ENCODE measurements at regions not wholly inside any gene's neighbourhood (a gene's known extent, or its start where the extent isn't known, plus 50 kb on each side); places are given as distances from the start of the nearest gene placed in this dataset.

DNA sequence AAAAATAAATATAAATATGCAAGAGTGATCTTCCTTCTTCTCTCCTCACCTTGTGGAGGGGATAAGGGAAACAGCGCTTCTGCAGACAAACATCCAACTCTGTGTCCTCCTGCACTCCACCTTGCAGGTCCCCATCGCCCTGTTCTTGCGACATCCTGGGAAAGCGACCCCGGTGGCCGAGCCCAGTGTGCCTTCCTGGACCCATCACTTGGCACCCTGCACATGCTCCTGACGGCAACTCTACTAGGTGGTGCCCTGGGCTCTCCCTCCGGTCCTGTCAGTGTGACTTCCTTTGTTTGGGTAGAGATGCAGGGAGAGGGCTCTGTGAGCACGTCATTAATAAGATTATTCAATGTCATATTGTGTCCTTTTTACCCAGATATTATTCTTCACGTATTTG lies 266.0 kb upstream of the ADAMTS16 start:
- DNase-seq (ENCODE audit: low spot score) = no peak
- no peaks in the 10 kb centered on the region for H3K27me3 Mint-ChIP-seq
- no peaks in the 10 kb centered on the region for H3K9me3 Mint-ChIP-seq
- no peak overlapping the region for H3K27ac Mint-ChIP-seq
- no peak overlapping the region for H3K4me3 Mint-ChIP-seq
- no peak for ATAC-seq
- H3K4me1 Mint-ChIP-seq (ENCODE audit: low read depth in 2 of 2) = no peaks in the 10 kb centered on the region
- no peaks in the 10 kb centered on the region for H3K36me3 Mint-ChIP-seq

DNA sequence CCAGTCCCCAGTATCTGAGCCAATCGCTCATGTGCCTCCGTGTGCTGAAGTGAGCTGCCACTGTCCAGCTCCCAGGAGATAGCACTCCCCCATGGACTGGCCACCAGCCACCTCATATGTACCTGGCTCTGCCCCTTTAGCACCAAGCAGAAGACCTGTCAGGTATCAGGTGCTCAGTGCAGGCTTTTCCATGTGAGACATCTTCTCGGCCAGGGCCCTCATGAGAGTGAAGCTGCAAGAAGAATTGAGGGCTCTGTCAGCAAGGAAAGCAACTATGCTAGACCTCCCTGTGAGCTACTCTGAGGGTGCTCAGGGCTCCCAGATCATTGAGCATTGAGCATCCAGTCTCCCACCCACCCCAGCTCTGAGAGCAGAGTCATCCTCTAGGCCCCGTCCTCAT lies 264.2 kb upstream of the ADAMTS16 start:
- Mint-ChIP-seq H3K36me3 (no peaks in the 10 kb centered on the region), H3K4me3 (no peak overlapping the region), H3K9me3 (no peaks in the 10 kb centered on the region), H3K4me1 (ENCODE audit: low read depth in 2 of 2) (no peaks in the 10 kb centered on the region), H3K27me3 (no peaks in the 10 kb centered on the region), H3K27ac (no peak overlapping the region)
- ATAC-seq = no peak
- DNase-seq (ENCODE audit: low spot score) = no peak

DNA sequence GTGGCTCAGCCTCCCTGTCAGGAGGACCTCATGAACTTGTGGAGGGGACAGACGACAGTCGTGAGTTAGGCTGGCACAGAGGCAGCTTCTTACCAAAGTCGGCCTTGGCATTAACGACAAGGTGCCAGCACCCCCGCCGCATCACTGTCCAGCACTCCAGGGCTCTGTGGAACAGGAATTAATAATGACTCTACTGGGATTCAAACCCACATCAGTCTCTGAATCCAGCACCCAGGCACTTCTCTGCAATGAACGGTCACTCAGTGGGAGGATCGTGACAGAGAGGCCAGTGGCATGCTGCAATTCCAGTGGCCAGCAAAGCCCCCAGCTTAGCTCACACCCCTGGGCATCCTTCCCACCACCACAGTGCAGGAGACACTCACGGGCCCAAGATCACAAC lies 263.3 kb upstream of the ADAMTS16 start:
- no peak for DNase-seq (ENCODE audit: low spot score)
- H3K9me3 Mint-ChIP-seq = no peaks in the 10 kb centered on the region
- no peak for ATAC-seq
- H3K36me3 Mint-ChIP-seq = no peaks in the 10 kb centered on the region
- H3K4me3 Mint-ChIP-seq = no peak overlapping the region
- no peaks in the 10 kb centered on the region for H3K27me3 Mint-ChIP-seq
- no peaks in the 10 kb centered on the region for H3K4me1 Mint-ChIP-seq (ENCODE audit: low read depth in 2 of 2)
- no peak overlapping the region for H3K27ac Mint-ChIP-seq

DNA sequence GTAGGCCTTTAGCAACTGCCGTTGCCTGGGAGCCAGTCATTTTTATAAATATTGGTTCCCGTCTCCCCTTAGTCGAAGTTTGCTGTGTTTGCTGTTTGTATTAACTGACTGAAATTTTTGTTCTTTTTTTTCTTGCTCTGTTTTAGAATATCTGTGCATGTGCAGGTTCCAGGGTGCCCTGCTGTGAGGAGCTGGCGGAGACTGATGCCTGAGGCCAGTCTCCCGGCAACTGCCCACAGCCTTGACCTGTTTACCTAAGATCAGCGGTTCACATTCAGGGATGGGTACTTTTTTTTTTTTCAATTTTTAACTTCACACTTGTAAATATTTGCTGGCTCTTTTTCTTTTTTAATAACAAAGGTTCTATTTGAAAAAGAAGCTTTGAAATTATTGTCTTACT lies 262.6 kb upstream of the ADAMTS16 start:
- no peaks in the 10 kb centered on the region for H3K9me3 Mint-ChIP-seq
- no peak overlapping the region for H3K27ac Mint-ChIP-seq
- H3K4me3 Mint-ChIP-seq = no peak overlapping the region
- DNase-seq (ENCODE audit: low spot score) = no peak
- H3K27me3 Mint-ChIP-seq = no peaks in the 10 kb centered on the region
- H3K36me3 Mint-ChIP-seq = no peaks in the 10 kb centered on the region
- no peaks in the 10 kb centered on the region for H3K4me1 Mint-ChIP-seq (ENCODE audit: low read depth in 2 of 2)
- no peak for ATAC-seq

DNA sequence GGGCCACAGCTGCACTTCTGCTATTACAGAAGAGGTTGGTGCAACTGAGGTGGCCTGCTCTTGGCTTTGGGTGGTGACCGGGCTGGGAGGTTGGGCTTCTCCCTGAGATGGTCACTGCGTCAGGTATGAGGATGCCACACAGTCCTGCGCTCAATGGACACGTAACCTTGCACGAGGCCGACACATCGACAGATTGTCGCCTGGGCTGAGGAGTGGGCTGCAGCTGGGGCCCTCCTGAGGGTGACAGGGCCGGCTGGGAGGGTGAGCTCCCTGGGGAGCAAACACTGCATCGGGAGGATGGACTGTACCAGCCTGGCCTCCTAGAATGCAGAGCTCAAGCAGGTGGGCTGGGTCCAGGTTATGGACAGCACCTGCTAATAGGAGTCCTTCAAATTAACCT lies 261.1 kb upstream of the ADAMTS16 start:
- DNase-seq (ENCODE audit: low spot score) (no peak), ATAC-seq (no peak)
- Mint-ChIP-seq H3K27me3 (no peaks in the 10 kb centered on the region), H3K27ac (no peak overlapping the region), H3K4me3 (no peak overlapping the region), H3K36me3 (no peaks in the 10 kb centered on the region), H3K4me1 (ENCODE audit: low read depth in 2 of 2) (no peaks in the 10 kb centered on the region), H3K9me3 (no peaks in the 10 kb centered on the region)

DNA sequence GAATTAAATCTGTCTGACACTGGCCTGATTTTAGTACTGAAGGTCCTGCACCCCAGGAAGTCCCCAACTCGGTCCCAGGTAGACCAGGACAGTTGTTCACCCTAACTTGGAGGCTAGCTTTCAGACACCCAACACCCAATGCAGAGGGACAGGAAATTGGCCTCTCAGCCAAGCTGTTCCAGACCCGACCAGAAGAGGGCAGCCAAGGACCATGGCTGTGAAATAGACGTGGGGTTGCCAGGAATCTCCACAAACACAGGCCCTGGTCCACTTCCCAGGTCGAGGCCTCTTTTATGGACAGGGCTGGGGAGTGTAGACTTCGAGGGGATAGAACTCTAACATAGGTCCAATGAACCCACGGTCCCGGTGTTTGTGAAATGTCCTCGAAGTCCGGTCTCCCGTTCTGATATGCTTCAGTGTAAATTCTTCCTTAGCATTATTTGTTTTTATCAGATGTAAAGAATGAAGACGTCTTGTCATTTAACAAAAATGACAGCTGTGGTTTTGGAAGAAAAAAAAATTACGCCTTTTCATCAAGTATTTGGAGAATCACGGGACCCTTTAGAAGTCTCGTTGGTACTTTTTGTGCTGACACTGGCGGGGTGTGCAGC lies 260.3 kb upstream of the ADAMTS16 start:
- H3K27me3 Mint-ChIP-seq = no peaks in the 10 kb centered on the region
- H3K4me1 Mint-ChIP-seq (ENCODE audit: low read depth in 2 of 2) = no peaks in the 10 kb centered on the region
- DNase-seq (ENCODE audit: low spot score) (no peak), ATAC-seq (no peak)
- no peaks in the 10 kb centered on the region for H3K36me3 Mint-ChIP-seq
- H3K9me3 Mint-ChIP-seq = no peaks in the 10 kb centered on the region
- no peak overlapping the region for H3K4me3 Mint-ChIP-seq
- no peak overlapping the region for H3K27ac Mint-ChIP-seq

DNA sequence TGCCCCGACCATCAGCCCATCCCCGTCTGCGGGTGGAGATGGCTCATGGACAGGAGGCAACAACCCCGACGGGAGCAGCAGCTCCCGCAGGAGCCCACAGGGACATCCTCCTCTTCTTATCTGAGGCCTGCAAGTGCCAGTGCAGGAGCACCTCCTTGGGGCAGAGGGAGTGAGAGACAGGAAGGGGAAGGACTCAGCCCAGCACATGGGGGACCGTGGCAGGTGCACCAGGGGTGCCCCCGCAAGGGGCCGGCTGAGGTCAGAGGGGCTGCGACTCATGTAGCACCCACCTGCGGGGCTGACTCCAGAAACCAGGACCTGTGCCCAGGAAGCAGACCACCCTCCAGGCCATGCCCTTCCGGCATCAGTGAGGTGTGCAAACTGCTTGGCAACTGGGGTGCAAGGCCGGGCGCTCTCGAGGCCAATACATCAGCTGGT lies 259.8 kb upstream of the ADAMTS16 start:
- Mint-ChIP-seq H3K27ac (no peak overlapping the region), H3K4me3 (no peak overlapping the region)

DNA sequence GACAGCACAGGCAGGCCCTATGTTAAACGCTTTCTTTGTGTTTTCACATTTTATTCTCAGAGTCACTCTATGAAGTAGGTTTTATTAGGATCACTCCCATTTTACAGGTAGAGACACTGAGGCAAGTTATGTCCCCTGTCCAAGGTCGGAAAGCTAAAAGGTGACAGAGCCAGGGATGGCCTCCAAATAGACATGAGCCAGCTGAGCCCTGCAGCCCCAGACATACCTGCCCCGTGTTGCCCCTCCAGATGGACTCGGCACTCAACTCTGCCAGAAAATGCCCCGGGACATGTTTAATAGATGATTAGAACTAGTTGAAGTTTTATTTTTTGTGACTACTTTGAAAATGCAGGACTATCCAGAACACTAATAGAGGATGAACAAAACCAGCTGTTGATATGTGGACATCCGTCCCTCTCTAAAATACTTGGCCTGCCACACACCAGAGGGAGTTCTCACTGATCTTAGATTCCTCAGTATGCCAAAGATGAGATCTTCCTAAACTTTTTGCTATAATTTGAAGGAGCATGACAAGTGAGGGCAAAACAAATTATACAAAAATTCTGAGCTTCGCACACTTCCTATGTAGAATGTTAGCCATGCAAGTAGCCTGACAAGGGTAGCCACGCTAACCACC lies 258.6 kb upstream of the ADAMTS16 start:
- no peak overlapping the region for H3K4me3 Mint-ChIP-seq

More for the DNA sequence above, 259.8 kb upstream of the ADAMTS16 start:
- H3K27me3 Mint-ChIP-seq = no peaks in the 10 kb centered on the region
- no peak for ATAC-seq
- no peaks in the 10 kb centered on the region for H3K9me3 Mint-ChIP-seq
- no peak for DNase-seq (ENCODE audit: low spot score)
- no peaks in the 10 kb centered on the region for H3K4me1 Mint-ChIP-seq (ENCODE audit: low read depth in 2 of 2)
- H3K36me3 Mint-ChIP-seq = no peaks in the 10 kb centered on the region

DNA sequence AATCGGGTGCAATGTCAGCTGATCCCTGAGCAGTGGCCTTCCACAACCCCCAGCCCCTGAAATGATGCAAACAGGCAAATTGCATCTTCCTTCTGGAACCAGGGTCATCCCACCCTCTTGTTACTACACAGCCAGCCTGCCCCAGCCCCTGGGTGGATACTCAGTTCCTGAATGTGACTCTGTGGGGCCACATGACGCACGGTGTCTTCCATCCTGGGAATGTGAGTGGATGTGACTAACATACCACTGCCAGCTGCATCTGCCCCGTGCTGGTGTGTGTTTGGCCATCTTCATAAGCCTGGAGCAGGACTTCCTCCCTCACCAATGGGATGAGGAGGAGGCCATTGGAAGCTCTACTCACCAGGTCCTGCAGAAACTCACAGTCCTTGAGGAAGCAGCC lies 257.9 kb upstream of the ADAMTS16 start:
- no peak overlapping the region for H3K27ac Mint-ChIP-seq
- no peak for ATAC-seq
- H3K36me3 Mint-ChIP-seq = no peaks in the 10 kb centered on the region
- H3K4me1 Mint-ChIP-seq (ENCODE audit: low read depth in 2 of 2) = no peaks in the 10 kb centered on the region
- no peaks in the 10 kb centered on the region for H3K9me3 Mint-ChIP-seq
- DNase-seq (ENCODE audit: low spot score) = no peak
- no peaks in the 10 kb centered on the region for H3K27me3 Mint-ChIP-seq
- no peak overlapping the region for H3K4me3 Mint-ChIP-seq

More for the DNA sequence above, 258.6 kb upstream of the ADAMTS16 start:
- Mint-ChIP-seq H3K4me1 (ENCODE audit: low read depth in 2 of 2) (no peaks in the 10 kb centered on the region), H3K27me3 (no peaks in the 10 kb centered on the region), H3K9me3 (no peaks in the 10 kb centered on the region), H3K36me3 (no peaks in the 10 kb centered on the region), H3K27ac (no peak overlapping the region)
- no peak for DNase-seq (ENCODE audit: low spot score)
- ATAC-seq = no peak

DNA sequence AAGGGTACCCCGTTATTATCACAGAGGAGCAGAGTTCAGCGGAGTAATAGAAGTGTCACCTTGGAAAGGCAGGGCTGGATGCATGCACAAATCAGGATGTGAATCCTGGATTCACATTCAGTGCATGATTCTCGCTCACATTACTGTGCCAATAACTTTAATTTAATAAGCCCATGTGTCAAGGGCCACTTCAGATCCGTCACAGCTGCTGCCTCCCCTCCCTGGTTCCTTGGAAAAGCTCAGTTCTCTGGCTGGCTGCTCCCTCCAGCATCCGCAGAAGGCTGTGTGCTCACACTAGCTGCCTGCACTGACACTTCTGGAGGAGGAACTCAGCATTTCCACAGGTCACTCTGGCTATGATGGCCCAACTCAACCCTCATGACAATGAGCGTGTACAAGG lies 256.8 kb upstream of the ADAMTS16 start:
- no peak overlapping the region for H3K4me3 Mint-ChIP-seq
- H3K4me1 Mint-ChIP-seq (ENCODE audit: low read depth in 2 of 2) = no peaks in the 10 kb centered on the region
- H3K9me3 Mint-ChIP-seq = no peaks in the 10 kb centered on the region
- DNase-seq (ENCODE audit: low spot score) (no peak), ATAC-seq (no peak)
- no peak overlapping the region for H3K27ac Mint-ChIP-seq
- no peaks in the 10 kb centered on the region for H3K36me3 Mint-ChIP-seq
- no peaks in the 10 kb centered on the region for H3K27me3 Mint-ChIP-seq

DNA sequence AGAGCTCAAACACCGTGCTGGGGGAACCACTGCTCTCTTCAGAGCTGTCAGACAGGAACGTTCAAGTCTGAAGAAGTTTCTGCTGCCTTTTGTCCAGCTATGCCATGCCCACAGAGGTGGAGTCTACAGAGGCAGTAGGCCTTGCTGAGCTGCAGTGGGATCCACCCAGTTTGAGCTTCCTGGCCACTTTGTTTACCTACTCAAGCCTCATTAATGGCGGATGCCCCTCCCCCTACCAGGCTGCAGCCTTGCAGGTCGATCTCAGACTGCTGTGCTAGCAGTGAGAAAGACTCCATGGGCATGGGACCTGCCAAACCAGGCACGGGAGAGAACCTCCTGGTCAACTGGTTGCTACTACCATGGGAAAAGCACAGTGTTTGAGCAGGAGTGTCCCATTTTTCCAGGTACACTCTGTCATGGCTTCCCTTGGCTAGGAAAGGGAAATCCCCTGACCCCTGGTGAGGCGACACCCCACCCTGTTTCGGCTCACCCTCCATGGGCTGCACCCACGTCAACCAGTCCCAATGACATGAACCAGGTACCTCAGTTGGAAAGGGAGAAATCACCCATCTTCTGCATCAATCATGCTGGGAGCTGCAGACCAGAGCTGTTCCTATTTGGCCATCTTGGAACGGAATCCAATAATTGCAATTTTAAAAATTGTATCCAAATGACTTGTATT lies 246.9 kb upstream of the ADAMTS16 start:
- peaks cover 22% of the 10 kb centered on the region for H3K9me3 Mint-ChIP-seq
- no peaks in the 10 kb centered on the region for H3K36me3 Mint-ChIP-seq
- no peaks in the 10 kb centered on the region for H3K27me3 Mint-ChIP-seq
- ATAC-seq = no peak
- no peak for DNase-seq (ENCODE audit: low spot score)
- no peak overlapping the region for H3K4me3 Mint-ChIP-seq
- no peak overlapping the region for H3K27ac Mint-ChIP-seq
- no peaks in the 10 kb centered on the region for H3K4me1 Mint-ChIP-seq (ENCODE audit: low read depth in 2 of 2)

DNA sequence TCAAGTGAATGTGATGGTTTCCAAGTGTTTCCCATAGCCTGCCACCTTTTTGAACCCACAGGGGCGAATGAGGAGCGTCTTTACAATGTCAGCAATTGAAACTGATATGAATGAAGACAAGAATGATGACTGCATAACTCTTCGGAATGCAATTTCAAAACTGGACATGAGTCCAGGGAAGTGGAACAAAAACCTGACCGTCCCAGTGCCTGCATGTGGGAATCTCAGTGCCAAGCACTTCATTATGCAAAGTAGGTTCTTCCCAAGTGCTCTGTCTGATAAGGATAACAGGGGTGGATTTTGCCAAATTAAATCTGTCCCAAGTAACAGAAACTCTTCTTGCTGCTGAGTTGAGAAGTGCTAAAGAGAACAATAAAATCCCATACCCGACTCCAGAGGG lies 243.8 kb upstream of the ADAMTS16 start:
- ATAC-seq = no peak
- no peaks in the 10 kb centered on the region for H3K27me3 Mint-ChIP-seq

DNA sequence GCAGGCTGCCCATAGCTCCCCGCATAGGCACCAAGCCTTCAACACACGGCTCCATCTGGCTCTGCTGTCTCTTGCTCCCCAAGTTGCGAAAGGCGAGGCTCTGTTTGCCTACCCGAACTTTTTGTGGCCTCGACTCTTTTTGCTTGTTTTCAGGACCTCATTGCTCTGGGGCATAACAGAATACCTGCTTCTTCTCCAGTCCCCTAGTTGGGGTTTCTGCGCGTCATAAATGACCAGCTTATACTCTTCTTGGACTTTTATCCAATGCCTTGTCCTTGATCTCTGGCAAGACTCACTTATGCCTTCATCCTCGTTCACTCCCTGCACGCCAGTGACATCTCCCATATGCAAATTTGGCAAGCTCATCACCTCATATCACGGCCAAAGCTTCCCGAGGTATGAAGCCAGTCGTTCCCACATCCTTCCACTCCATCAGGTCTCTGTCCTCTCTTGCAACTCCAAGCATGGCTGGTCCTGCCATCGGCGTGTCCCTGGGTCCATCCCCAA lies 238.8 kb upstream of the ADAMTS16 start:
- Mint-ChIP-seq H3K27me3 (no peaks in the 10 kb centered on the region), H3K36me3 (no peaks in the 10 kb centered on the region), H3K9me3 (peaks cover 11% of the 10 kb centered on the region), H3K4me1 (ENCODE audit: low read depth in 2 of 2) (no peaks in the 10 kb centered on the region), H3K4me3 (no peak overlapping the region), H3K27ac (no peak overlapping the region)
- DNase-seq (ENCODE audit: low spot score) = no peak
- ATAC-seq = no peak

More for the DNA sequence above, 243.8 kb upstream of the ADAMTS16 start:
- Mint-ChIP-seq H3K36me3 (no peaks in the 10 kb centered on the region), H3K4me3 (no peak overlapping the region), H3K27ac (no peak overlapping the region), H3K4me1 (ENCODE audit: low read depth in 2 of 2) (no peaks in the 10 kb centered on the region), H3K9me3 (peaks cover 17% of the 10 kb centered on the region)
- DNase-seq (ENCODE audit: low spot score) = no peak

DNA sequence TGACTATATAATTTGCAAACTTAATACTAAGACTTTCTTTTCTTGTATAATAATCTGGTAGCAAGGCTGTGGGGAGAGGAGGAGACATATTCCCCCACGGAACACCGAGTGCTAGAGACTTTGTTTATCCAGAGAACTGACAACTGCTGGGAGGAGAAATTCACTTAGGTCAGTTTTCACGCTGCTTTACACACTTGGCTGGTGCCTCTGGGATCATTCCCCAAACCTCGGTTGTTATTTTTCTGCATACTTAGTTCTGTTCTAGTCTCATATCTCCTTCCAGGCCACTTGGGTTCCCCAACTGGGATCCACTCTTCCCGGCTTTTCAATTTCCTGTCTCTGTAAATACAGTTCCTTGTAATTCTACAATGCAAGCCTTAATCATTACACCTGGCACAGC lies 238.2 kb upstream of the ADAMTS16 start:
- no peak for DNase-seq (ENCODE audit: low spot score)

More for the DNA sequence above, 238.2 kb upstream of the ADAMTS16 start:
- peaks cover 8% of the 10 kb centered on the region for H3K9me3 Mint-ChIP-seq
- no peak for ATAC-seq
- no peak overlapping the region for H3K27ac Mint-ChIP-seq
- H3K36me3 Mint-ChIP-seq = no peaks in the 10 kb centered on the region
- H3K4me3 Mint-ChIP-seq = no peak overlapping the region
- no peaks in the 10 kb centered on the region for H3K27me3 Mint-ChIP-seq
- H3K4me1 Mint-ChIP-seq (ENCODE audit: low read depth in 2 of 2) = no peaks in the 10 kb centered on the region
